IMR-90 (cell line): ENCODE measurements at regions not wholly inside any gene's neighbourhood (a gene's known extent, or its start where the extent isn't known, plus 50 kb on each side); places are given as distances from the start of the nearest gene placed in this dataset.

Experiments
- ATAC-seq: fragments of 200-7000 bp; cut with Tn5 transposase; 2 replicates; pipeline ENCODE4 v1.9.1; 2020; ENCODE audit warnings: low read depth, mild to moderate bottlenecking, moderate library complexity
- BruUV-seq: library from RNA; stranded (reverse); fragments of 400-500 nt; replicated peaks from 2 replicates; lab custom pipeline; 2021; lab: Mats Ljungman, UMichigan
- CTCF ChIA-PET: fragments of 300-600 bp; formaldehyde crosslinking; extraction: SDS; loops from one replicate; lab custom pipeline; 2021; ENCODE audit warnings: antibody characterized with exemption; lab: Yijun Ruan, JAX
- POLR2A ChIA-PET: fragments of 300-600 bp; sonication (Branson Sonifier 250); formaldehyde crosslinking; loops from one replicate; lab custom pipeline; 2022; ENCODE audit warnings: antibody characterized with exemption; ENCODE audit not compliant: unreplicated experiment; lab: Charles Lee
- DNase-seq: peaks from one replicate; pipeline ENCODE4 v3.0.0; 2013
- H2AFZ ChIP-seq: replicated peaks from 2 replicates; pipeline ENCODE3; 2013; ENCODE audit warnings: low read length, mild to moderate bottlenecking; ENCODE audit not compliant: poor library complexity
- H2AK5ac ChIP-seq: 2 replicates; pipeline ENCODE4 v1.6.1; 2013; ENCODE audit warnings: low read depth, low read length, inconsistent platforms
- H2AK9ac ChIP-seq: replicated peaks from 2 replicates; pipeline ENCODE3; 2013; ENCODE audit warnings: mild to moderate bottlenecking, low read depth, low read length, moderate library complexity; ENCODE audit not compliant: poor library complexity
- H2BK120ac ChIP-seq: 2 replicates; pipeline ENCODE4 v1.6.1; 2013; ENCODE audit warnings: low read depth, low read length, inconsistent platforms
- H2BK15ac ChIP-seq: 3 replicates; pipeline ENCODE4 v1.6.1; 2013; ENCODE audit warnings: low read depth, low read length, inconsistent platforms
- H2BK20ac ChIP-seq: 2 replicates; pipeline ENCODE4 v1.6.1; 2013; ENCODE audit warnings: low read depth, mild to moderate bottlenecking, inconsistent platforms, low read length, moderate library complexity
- H2BK5ac ChIP-seq: 2 replicates; pipeline ENCODE4 v1.6.1; 2013; ENCODE audit warnings: mild to moderate bottlenecking, low read depth, low read length, inconsistent platforms; ENCODE audit not compliant: poor library complexity, severe bottlenecking
- H3K14ac ChIP-seq: replicated peaks from 2 replicates; pipeline ENCODE4 v1.6.1; 2013; ENCODE audit warnings: low read depth, low read length, inconsistent platforms
- H3K18ac ChIP-seq: 2 replicates; pipeline ENCODE4 v1.6.1; 2013; ENCODE audit warnings: low read depth, low read length, control low read depth
- H3K23ac ChIP-seq: 2 replicates; pipeline ENCODE4 v1.6.1; 2013; ENCODE audit warnings: low read depth, low read length, inconsistent platforms
- H3K27ac ChIP-seq: 2 replicates; pipeline ENCODE4 v1.5.1; 2013; ENCODE audit warnings: mild to moderate bottlenecking, control low read depth, low read length; ENCODE audit not compliant: insufficient read depth
- H3K27me3 ChIP-seq: 2 replicates; pipeline ENCODE4 v1.6.1; 2013; ENCODE audit warnings: low read length; ENCODE audit not compliant: control insufficient read depth, insufficient read depth
- H3K36me3 ChIP-seq: 2 replicates; pipeline ENCODE4 v1.6.1; 2013; ENCODE audit warnings: low read length, mixed read lengths; ENCODE audit not compliant: control insufficient read depth, insufficient read depth
- H3K4ac ChIP-seq: 2 replicates; pipeline ENCODE4 v1.6.1; 2013; ENCODE audit warnings: low read depth, low read length, inconsistent platforms
- H3K4me1 ChIP-seq: 2 replicates; pipeline ENCODE4 v1.6.1; 2013; ENCODE audit warnings: low read length, mixed read lengths; ENCODE audit not compliant: control insufficient read depth, insufficient read depth
- H3K4me2 ChIP-seq: 2 replicates; pipeline ENCODE4 v1.6.1; 2013; ENCODE audit warnings: low read depth, mild to moderate bottlenecking, control low read depth, low read length, moderate library complexity
- H3K4me3 ChIP-seq: 2 replicates; pipeline ENCODE4 v1.5.1; 2013; ENCODE audit warnings: low read depth, mild to moderate bottlenecking, control low read depth, low read length, moderate library complexity; ENCODE audit not compliant: insufficient read depth
- H3K56ac ChIP-seq: 2 replicates; pipeline ENCODE4 v1.6.1; 2013; ENCODE audit warnings: low read length, inconsistent platforms; ENCODE audit not compliant: insufficient read depth; ENCODE audit errors: extremely low read depth
- H3K79me1 ChIP-seq, 2 experiments: 2 replicates each; pipeline ENCODE4 v1.6.1; 2013; ENCODE audit warnings: low read length in 2 of 2, inconsistent platforms in 1 of 2, low read depth in 1 of 2
- H3K9ac ChIP-seq: 2 replicates; pipeline ENCODE4 v1.6.1; 2013; ENCODE audit warnings: low read depth, low read length, control low read depth
- H3K9me1 ChIP-seq: 2 replicates; pipeline ENCODE4 v1.6.1; 2013; ENCODE audit warnings: low read length, inconsistent platforms; ENCODE audit not compliant: insufficient read depth
- H3K9me3 ChIP-seq: 2 replicates; pipeline ENCODE4 v1.6.1; 2013; ENCODE audit warnings: low read length; ENCODE audit not compliant: control insufficient read depth, insufficient read depth
- H4K20me1 ChIP-seq: 2 replicates; pipeline ENCODE4 v1.6.1; 2013; ENCODE audit warnings: low read length, inconsistent platforms; ENCODE audit not compliant: insufficient read depth
- H4K5ac ChIP-seq: 2 replicates; pipeline ENCODE4 v1.6.1; 2013; ENCODE audit warnings: mild to moderate bottlenecking, low read depth, low read length, control low read depth
- H4K8ac ChIP-seq, 2 experiments: 2 replicates each; pipeline ENCODE4 v1.6.1; 2013; ENCODE audit warnings: low read depth in 2 of 2, low read length in 2 of 2, control low read depth in 1 of 2, inconsistent platforms in 1 of 2
- H4K91ac ChIP-seq: 2 replicates; pipeline ENCODE4 v1.6.1; 2013; ENCODE audit warnings: low read depth, low read length, inconsistent platforms; ENCODE audit not compliant: insufficient read depth
- BHLHE40 ChIP-seq: fragments of 150-350 bp; IDR thresholded peaks from 2 replicates; pipeline ENCODE4 v1.6.1; 2016; ENCODE audit warnings: mild to moderate bottlenecking, low read depth, low read length
- CEBPB ChIP-seq: IDR thresholded peaks from 2 replicates; pipeline ENCODE4 v1.6.1; 2012; ENCODE audit warnings: low read depth, low read length, improper control_type of control experiment
- CHD1 ChIP-seq: IDR thresholded peaks from 2 replicates; pipeline ENCODE4 v1.6.1; 2012; ENCODE audit warnings: low read depth, low read length, improper control_type of control experiment
- MAZ ChIP-seq: IDR thresholded peaks from 2 replicates; pipeline ENCODE4 v1.6.1; 2012; ENCODE audit warnings: low read depth, mild to moderate bottlenecking, low read length, improper control_type of control experiment, moderate library complexity, borderline replicate concordance
- POLR2A ChIP-seq: IDR thresholded peaks from 2 replicates; pipeline ENCODE4 v1.6.1; 2012; ENCODE audit warnings: mild to moderate bottlenecking, low read depth, low read length
- RCOR1 ChIP-seq: IDR thresholded peaks from 2 replicates; pipeline ENCODE4 v1.6.1; 2012; ENCODE audit warnings: mild to moderate bottlenecking, low read length, improper control_type of control experiment; ENCODE audit not compliant: insufficient replicate concordance
- WGBS, 2 experiments: methylation state at CpG; one replicate each; pipeline versions ENCODE4 v1.1.5 to v1.1.7; 2013; ENCODE audit warnings: missing lambda C conversion rate in 2 of 2; ENCODE audit not compliant: insufficient read length in 1 of 2; ENCODE audit errors: extremely low coverage in 2 of 2; 5-methylcytosine and 5-hydroxymethylcytosine counted together
- dilution Hi-C: fragments of 300-500 bp; cut with HindIII; formaldehyde crosslinking; loops from one replicate; pipeline ENCODE4 v1.14.3; 2018; ENCODE audit warnings: low sequenced_read_pairs; ENCODE audit not compliant: unreplicated experiment
- in situ Hi-C: fragments of 300-500 bp; cut with MboI; formaldehyde crosslinking; loops from 3 replicates; pipeline ENCODE4 v1.14.3; 2019; ENCODE audit warnings: low sequenced_read_pairs, inconsistent platforms, mixed read lengths
- intact Hi-C: fragments of 100-400 bp; cut with micrococcal nuclease; formaldehyde crosslinking; loops from 2 replicates; pipeline ENCODE4 v1.10.0; 2022

- dilution Hi-C loops (no loop called here), in situ Hi-C loops (no loop called here), intact Hi-C loops (no loop called here)
- no peak overlapping the region for H3K56ac ChIP-seq
- TF ChIP-seq POLR2A (no peak), BHLHE40 (no peak), CEBPB (no peak), RCOR1 (no peak), MAZ (no peak), CHD1 (no peak)
- ChIA-PET POLR2A (no interaction called here), CTCF (no interaction called here)
- H2BK120ac ChIP-seq = no peak overlapping the region
- H3K4me3 ChIP-seq = no peak overlapping the region
- no peak overlapping the region for H4K5ac ChIP-seq
- no peak overlapping the region for H3K9ac ChIP-seq
- H2AFZ ChIP-seq = no peak overlapping the region
- no peak overlapping the region for H2BK15ac ChIP-seq
- no peak overlapping the region for H3K4me2 ChIP-seq
- no peak overlapping the region for H2BK5ac ChIP-seq
- no peak overlapping the region for H3K27ac ChIP-seq
- no peaks in the 10 kb centered on the region for H3K9me3 ChIP-seq
- DNase-seq (no peak), ATAC-seq (no peak)
- H3K27me3 ChIP-seq = no peaks in the 10 kb centered on the region
- H4K91ac ChIP-seq = no peak overlapping the region
- H2AK5ac ChIP-seq = no peak overlapping the region
- H2AK9ac ChIP-seq = no peak overlapping the region
- H3K18ac ChIP-seq = no peak overlapping the region
- H3K79me1 ChIP-seq = no peaks in the 10 kb centered on the region
- H3K23ac ChIP-seq = no peak overlapping the region
- no peaks in the 10 kb centered on the region for H3K9me1 ChIP-seq
- WGBS, 2 experiments = no CpG with 5 or more reads among the region's 2 CpGs
- no peak overlapping the region for H3K4ac ChIP-seq
- H3K36me3 ChIP-seq = no peaks in the 10 kb centered on the region
- BruUV-seq = no TSS peak
- no peaks in the 10 kb centered on the region for H3K4me1 ChIP-seq
- H4K8ac ChIP-seq = no peak overlapping the region
- H4K20me1 ChIP-seq = no peaks in the 10 kb centered on the region
- H3K14ac ChIP-seq = no peak overlapping the region
- no peak overlapping the region for H2BK20ac ChIP-seq
Observed at GRCh38 chr3:102761766-102762165, 327.0 kb downstream of the ZPLD1 start.
